SK-N-MC (cell line): ENCODE measurements at regions not wholly inside any gene's neighbourhood (a gene's known extent, or its start where the extent isn't known, plus 50 kb on each side); places are given as distances from the start of the nearest gene placed in this dataset.

Experiments
- EZH2 ChIP-seq: fragments of 200-600 bp; sonication (generic); IDR thresholded peaks from one replicate; pipeline ENCODE4 v1.6.1; 2017; ENCODE audit warnings: antibody characterized with exemption
- POLR2AphosphoS5 ChIP-seq: IDR thresholded peaks from 2 replicates; pipeline ENCODE4 v1.6.1; 2012; ENCODE audit warnings: mild to moderate bottlenecking, low read depth, low read length, borderline replicate concordance

GRCh38 chr9:24351973-24352372, 193.7 kb downstream of the IZUMO3 start:
- TF ChIP-seq EZH2: no peak
- no peak for TF ChIP-seq POLR2AphosphoS5
